Inferior parietal cortex (tissue), 1 donor: ENCODE measurements at regions not wholly inside any gene's neighbourhood (a gene's known extent, or its start where the extent isn't known, plus 50 kb on each side); places are given as distances from the start of the nearest gene placed in this dataset.

Experiments used
- DNase-seq: peaks from one replicate; pipeline ENCODE4 v3.0.0-alpha.2; 2016; ENCODE audit errors: extremely low spot score

DNA sequence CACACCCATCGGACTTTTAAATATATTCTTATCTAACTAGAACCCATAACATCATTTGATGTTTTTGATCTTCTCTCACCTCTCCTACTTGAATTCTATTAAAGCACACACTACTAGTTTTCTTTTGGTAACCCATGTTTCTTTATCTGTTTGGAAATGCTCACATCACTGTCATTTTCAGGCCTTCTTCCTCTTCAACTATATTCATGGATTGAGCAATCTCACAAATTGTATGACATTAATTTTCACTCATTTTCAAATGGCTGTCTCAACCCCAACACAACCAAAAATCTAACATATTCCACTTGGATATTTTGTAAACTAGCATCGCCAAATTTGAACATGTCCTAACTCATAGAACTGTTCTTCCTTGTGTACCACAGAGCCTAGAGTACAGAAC is 488.0 kb upstream of the SEMA3A start:
- DNase-seq = no peak

DNA sequence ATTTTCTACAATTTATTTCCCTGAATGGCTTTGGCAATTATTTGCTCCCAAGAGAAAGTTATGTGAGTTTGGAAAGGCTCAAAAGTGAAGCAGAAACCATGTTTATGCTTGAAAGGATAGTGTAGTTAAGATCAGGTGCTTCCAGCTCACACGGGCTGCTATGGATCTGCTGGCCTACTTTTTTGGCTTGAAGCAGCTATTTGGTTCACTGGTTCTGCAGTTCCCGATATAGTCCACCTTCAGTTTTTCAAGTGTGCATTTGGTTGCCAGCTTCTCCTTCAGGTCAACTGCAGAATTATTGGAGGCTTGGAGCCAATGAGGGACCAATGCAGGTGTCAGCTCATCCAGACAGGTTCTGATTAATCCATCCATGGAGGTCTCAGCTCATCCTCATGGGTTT is 484.3 kb upstream of the SEMA3A start:
- no peak for DNase-seq

DNA sequence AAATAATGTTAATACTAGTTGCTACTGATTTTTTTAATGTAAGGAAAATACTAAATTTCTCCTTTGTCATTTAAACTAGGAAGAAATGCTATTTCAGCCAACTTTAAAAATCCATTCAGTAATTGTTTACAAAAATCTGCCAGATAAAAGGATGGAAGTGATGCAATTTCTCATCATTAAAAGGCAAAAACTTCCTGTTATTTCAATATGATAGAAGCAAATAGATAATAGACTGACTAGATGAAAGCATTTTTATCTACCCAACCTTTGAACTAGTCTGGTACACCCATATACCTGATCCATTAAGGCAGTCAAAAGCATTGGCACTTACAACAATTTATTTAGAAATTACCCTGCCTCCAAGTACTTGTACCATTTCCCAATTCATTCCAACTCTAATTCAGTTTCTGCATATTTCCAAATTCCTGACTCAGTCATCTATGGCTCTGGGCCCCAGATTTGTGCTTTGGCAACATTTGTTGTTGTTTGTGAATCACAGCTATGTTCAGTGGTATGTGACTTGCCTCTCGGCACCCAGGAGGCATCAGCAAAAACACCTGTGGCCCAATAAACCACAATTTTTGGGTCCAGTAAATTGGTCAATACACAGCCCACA is 482.6 kb upstream of the SEMA3A start:
- DNase-seq = no peak

DNA sequence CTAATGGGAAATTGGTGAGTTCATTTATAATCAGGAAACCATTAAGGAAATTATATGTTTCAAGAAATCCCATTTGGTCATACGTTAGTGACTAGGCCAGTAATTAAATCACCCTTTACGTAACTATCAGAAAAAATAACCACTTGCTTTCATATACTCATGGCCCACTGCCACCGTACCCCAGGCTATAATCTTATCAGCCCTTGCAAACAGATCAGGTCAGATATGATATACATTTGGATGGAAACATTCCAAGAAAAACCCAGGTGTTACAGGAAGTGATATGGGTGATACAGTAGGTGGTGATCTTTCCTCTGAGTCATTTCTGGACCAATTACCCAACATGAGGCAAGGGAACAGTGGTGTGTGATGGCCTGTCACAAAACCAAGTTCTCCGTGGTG is 481.0 kb upstream of the SEMA3A start:
- DNase-seq = no peak

DNA sequence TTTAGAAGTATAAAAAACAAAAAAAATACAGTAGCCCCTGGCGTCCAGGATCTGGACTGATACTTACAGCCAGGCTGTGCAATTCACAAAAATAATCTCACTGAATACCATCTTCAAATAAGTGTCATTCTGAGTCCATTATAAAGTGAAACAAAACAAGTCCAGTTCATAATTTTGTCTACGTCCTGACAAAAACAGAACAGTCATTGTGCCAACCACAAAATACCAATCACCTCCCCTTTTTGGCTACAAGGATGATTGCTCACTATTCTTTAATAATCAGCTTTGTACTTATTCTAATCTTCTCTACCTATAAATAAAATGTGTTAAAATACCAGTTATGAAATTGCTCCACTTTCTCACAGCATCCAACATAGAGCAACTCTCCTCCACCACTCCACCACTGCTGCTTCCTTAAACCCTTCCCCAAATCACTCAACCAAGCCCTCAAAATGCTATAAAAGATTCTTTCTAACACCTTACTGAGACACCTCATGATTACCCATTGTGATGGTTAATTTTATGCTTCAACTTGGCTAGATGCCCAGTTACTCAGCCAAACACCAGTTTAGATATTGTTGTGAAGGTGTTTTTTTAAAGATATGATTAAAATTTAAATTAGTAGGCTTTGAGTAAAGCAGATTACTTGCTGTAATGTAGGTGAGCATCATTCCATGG is 479.8 kb upstream of the SEMA3A start:
- DNase-seq = no peak

DNA sequence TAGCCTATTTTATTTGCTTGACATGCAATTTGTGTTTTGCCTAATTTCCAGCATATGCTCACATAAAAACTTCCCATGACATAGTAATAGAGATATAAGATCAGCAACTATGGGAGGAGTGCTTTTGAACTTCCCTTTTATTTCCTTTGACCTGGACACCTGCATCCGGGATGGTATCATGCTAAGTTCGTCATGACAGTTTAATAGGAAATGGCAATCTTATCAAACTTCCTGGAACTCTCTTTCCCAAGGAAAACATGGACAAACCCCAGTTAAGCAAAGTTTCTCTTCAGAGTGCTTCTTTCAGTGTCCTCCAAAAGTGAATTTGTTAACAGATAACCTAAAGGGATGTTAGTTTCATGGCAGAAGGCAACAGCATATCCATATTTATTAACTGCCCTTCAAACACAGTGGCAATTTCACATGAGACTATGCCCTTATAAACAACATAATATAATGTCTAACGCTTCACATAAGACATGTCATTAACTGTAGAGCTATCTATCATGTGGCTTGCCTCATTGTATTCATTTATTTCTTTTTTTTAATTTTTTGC is 474.7 kb upstream of the SEMA3A start:
- no peak for DNase-seq

DNA sequence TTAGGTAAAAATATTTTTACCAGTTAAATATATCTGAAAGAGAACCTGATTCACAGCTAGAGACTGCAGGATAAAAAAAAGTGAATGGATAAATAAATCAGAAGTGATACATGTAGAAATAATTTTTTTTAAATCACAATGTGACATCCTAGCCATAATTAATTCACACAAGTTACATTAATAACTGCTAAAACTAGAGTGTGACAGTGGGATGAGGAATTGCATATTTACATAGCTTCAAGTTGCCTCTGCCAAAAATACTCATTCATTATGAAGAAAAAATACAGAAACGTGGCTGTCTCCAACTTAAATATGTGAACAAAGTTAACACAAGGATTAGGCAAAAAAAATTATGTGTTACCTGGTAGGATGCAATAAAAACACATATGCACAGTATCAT is 473.5 kb upstream of the SEMA3A start:
- DNase-seq = no peak

DNA sequence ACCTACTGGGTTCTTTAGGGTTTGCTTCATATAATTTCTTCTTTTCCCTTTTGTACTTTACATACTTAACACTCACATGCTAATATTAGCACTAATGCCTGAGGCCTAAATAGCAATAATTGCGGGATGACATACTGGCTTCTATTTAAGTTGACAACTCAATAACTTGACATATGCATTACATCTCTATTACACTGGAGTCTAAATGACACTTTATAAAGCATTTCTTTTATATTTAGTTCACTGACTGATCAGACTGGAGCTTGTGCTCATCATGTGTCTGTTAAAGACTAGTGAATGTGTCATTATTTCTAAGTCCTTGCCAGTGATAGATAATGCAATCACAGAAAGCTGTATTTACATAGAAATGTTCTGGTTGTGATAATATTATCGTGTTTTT is 472.1 kb upstream of the SEMA3A start:
- DNase-seq = no peak

DNA sequence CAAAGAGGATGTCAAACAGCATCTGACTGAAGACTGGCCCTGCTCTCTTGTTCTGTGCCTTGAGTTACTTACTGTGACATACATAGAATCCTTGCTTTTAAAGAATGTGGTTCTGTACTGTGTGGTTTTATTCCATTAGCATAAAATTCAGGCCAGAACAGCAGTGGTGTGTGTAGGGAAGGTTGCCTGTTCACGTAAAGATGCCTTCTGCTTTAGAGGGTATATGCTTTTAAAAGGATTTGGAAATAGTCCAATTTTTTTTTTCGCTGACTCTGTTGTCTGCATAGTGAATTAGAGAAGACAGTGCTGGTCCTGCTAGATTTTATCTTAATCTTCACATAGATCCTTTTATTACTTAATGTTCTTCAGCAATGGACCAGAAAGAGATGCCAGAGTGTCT is 470.8 kb upstream of the SEMA3A start:
- DNase-seq = no peak

DNA sequence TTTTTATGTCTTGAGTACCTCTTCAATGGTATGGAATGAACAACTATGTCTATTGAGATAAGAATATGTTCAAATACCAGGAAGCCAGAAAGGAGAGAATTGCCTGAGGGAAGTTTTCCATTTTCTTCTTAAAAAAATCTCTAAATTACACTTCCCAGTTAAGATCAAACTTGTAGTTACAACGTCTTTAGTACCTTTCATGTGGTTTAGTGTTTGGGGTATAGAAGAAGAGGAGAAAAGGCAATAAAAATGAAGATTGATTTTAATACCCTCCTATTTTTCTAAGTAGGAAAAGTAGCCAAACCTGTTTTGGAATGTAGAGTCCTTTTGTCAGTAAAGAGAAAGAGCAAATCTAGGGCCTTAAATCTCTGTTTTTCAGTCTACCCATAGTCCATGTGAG is 470.0 kb upstream of the SEMA3A start:
- no peak for DNase-seq

DNA sequence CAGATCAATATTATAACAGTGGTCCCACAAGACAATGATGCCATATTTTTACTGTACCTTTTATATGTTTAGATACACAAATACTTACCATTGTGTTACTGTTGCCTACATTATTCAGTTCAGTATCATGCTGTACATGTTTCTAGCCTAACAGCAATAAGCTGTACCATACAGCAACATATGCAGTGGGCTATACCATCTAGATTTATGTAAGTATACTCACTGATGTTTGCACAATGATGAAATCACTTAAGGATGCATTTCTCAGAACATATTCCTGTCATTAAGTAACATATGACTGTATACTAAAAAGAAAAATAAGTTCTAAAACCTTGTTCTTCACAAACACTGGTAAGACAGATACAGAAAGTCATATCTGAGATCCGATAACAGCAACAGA is 468.6 kb upstream of the SEMA3A start:
- no peak for DNase-seq

DNA sequence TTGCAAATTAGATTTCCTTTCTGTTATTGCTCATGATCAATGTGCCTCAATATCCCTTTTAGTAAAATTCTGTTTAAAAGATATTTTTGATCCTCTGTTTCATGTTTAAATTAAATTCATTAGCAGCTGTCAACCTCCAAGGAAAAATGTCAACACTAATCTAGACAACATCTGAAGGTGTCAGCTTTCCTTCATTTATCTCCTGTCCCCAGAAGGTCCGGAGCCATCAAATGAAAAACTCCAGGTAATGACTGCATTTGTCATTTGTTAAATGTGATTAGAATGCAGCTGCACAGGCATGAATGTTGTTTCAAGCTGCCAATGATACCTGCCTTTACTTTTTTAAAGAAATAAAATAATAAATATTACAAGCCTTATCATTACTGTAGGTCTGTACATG is 463.7 kb upstream of the SEMA3A start:
- no peak for DNase-seq

DNA sequence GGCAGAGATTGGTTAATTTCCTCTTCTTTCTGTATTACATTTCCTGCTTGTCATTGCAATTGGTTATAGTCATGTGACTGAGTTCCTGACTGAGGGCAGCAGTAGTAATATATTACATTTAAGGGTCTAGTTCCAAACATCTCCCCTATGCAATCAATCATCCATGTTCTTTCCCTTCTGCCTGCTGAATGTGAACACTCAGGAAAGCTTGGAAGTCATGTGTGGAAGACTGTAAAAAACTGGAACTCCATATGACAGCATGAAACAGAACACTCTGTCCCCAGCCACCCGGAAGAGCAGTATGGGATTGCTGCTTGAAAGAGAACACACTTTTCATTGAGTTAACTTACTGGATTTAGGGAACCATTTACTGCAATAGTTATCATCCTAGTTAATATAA is 459.7 kb upstream of the SEMA3A start:
- no peak for DNase-seq

DNA sequence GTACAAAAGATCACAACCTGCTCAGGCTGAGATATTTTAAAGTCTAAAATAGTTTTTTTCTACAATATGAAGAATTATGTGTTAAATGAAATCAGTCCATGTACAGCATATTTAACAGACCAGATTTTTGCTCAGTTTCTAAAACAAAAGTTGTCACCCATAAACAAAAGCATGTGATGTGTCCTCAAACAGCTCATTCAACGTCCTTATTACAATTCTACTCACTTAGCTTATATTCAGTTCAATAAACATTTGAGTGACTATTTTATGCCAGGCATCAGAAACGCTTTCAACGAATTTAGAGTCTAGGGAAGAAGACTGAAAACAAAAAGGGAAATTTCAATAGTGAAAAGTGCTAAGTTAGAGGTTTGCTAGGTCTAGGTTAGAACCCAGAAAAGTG is 457.3 kb upstream of the SEMA3A start:
- no peak for DNase-seq

DNA sequence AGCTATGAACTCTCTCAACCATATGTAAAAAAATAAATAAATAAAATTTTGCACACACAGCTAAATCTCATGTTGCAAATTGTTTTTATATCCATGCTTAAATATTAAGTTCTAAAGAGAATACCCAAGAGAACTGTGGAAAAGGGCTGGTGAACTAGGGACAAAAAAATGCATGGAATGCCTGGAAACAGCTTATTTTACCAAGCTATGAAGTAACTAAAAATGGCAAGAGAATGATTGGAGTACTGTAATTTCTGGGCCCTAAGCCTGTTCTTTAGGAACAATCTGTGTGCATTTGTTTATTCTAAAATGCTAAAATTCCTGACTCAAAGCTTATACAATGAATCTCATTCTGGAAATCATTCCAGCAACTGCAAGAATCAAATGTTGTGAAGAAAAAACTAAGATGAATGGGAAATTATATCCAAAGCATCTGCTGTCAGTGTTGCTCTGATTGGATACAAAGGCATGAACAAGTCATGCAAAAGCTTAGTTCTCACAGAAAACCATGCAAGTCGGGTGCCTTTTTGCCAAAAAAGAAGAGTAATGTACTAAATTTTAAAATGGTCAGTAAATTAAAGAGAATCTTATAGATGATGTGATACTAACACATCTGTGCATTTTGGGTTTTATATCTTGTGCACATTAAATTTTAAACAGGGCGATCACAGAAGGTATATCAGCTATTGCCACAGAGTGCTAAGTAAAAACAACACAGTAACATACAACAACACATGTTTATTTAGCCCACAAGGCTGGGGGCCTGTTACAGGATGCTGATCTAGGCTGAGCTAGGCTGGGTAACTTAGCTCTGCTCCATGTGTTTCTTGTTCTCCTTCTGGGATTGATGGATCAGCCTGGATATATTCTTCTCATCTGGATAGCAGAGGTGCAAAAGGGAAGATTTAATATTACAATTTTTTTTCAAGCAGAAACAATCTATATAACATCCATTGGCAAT is 453.5 kb upstream of the SEMA3A start:
- peak; percentile 45 for DNase-seq

DNA sequence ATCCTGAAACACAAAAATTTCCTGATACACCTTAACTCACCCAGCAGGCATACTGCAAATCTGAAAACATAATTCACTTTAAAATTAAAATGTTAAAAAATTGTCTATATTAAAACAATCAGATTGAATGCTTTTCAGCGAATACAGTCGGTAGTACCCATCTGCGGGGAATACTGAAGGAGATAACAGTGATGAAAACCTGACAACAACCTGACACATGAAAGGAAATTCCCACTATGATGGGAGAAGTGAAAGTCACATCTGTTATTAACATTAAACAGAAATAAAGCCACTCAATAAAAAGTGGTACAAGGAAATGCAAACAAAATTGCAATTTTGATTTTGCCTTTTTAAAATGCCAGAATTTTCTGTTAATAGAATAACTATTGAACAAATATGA is 448.0 kb upstream of the SEMA3A start:
- DNase-seq = no peak

DNA sequence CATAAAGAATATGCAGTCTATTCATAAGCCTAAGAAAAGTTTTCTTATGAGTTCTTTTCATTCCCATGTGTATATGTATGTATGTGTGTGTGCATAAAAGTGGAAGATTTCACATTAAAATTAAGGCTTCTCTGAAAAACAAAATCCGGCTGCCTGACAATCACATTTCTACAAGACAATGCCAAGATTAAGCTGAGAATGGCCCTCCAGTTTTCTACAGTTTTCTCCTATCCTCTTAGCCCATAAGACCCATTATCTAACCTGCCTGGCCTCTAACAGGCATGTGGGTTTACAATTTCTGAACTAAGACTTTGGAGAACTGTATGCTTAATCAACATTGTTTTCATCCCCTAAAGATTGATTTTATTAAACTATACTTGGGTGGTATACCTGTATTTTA is 446.0 kb upstream of the SEMA3A start:
- no peak for DNase-seq

DNA sequence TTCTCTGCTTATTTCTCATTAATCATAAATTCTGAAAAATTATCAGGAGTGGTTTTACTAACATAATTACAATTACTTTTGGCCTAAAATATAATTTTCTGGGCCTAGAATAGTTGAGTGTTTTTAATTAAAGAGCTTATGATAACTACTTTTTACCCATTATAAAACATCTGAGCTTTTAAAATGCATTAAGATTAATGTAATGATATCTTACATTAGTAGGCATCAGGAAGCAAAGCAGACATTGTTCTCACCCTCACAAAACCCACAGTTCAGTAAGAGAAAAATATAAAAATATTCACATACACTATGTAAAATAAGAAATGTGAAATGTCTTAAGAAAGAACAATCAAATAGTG is 443.7 kb upstream of the SEMA3A start:
- DNase-seq = no peak

DNA sequence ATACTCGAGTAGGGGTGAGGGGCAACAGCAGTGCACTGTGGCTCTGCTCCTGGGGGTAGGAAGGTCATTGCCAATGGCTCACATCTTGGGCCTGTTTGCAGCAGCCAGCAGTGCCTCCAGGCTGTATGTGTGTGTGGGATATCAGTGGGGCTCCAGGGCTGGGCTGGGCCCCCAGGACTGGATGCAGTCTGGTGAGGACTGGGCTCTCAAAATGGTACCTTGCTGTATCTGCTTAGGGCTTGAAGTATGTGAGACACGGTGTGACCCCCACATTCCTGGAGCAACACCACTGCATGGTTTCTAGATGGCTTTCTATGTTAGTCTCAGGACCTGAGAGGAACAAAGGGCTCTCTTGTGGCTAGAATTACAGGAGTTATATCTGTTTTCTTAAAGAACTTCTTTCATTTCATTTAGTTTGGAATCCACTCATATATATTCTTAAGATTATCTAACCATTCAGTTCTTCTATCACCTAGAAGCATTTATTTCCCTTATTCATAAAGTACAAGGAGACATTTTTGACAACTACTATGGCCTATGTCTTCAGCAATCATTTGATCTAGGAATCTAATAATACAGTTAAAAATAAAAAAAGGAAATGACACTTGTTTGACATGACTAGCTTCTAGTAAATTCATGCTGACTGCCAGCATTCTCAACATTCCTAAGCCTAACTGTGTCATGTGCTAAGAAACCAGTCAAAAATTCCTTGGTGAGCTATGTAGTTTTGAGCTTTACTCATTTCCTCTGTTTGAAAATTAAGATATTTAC is 443.2 kb upstream of the SEMA3A start:
- DNase-seq = no peak

DNA sequence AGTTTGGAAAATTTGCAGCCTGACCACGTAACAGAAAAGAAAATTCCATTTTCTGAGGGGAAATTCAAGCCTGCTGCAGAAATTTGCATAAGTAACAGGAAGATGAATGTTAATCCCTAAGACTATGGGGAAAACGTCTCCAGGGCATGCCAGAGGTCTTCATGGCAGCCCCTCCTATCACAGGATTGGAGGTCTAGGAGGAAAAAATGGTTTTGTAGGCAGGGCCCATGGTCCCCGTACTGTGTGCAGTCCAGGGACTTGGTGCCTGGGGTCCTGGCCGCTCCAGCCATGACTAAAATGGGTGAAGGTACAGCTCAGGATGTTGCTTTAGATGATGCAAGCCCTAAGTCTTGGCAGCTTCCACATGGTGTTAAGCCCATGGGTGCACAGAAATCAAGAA is 437.3 kb upstream of the SEMA3A start:
- no peak for DNase-seq

DNA sequence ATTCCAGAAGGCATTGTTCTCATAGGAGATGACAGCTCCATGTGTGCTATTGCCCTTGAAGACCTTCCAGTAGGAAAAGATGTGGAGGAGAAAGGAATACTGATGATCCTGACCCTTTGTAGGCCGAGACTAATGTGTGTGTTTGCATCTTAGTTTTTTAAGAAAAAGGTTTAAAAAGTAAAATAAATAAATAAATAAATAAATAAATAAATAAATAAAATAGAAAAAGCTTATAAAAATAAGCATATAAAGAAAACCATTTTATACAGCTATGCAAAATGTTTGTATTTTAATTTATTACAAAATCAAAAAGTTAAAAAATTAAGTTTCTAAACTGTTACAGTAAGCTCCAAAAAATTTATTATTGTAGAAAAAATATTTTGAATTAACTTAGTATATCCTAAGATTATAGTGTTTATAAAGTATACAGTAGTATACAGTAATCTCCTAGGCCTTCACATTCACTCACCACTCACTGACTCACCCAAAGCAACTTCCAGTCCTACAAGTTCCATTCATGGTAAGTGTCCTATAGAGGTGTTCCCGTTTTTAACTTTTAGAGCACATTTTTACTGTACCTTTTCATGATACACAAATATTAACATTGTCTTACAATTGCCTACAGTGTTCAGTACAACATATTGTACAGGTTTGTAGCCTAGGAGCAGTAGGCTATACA is 435.2 kb upstream of the SEMA3A start:
- DNase-seq = no peak
